Endothelial cell (in vitro differentiated cells): ENCODE measurements at regions not wholly inside any gene's neighbourhood (a gene's known extent, or its start where the extent isn't known, plus 50 kb on each side); places are given as distances from the start of the nearest gene placed in this dataset.

Source experiments
- DNase-seq: peaks from one replicate; pipeline ENCODE4 v3.0.0; 2021; ENCODE audit warnings: low spot score
- H3K27ac Mint-ChIP-seq: one replicate; pipeline ENCODE4 v1.8.0; 2021; ENCODE audit warnings: mixed read lengths, inconsistent platforms; ENCODE audit not compliant: unreplicated experiment
- H3K27me3 Mint-ChIP-seq: one replicate; pipeline ENCODE4 v1.8.0; 2021; ENCODE audit warnings: mild to moderate bottlenecking, moderate library complexity, mixed read lengths, inconsistent platforms; ENCODE audit not compliant: unreplicated experiment
- H3K36me3 Mint-ChIP-seq: one replicate; pipeline ENCODE4 v1.8.0; 2021; ENCODE audit warnings: mild to moderate bottlenecking, low read depth, mixed read lengths, inconsistent platforms; ENCODE audit not compliant: unreplicated experiment
- H3K4me1 Mint-ChIP-seq: one replicate; pipeline ENCODE4 v1.8.0; 2021; ENCODE audit warnings: mild to moderate bottlenecking, mixed read lengths, inconsistent platforms; ENCODE audit not compliant: unreplicated experiment
- H3K4me3 Mint-ChIP-seq: one replicate; pipeline ENCODE4 v1.8.0; 2021; ENCODE audit warnings: mild to moderate bottlenecking, mixed read lengths, inconsistent platforms; ENCODE audit not compliant: unreplicated experiment
- H3K9me3 Mint-ChIP-seq: one replicate; pipeline ENCODE4 v1.8.0; 2021; ENCODE audit warnings: mixed read lengths, inconsistent platforms; ENCODE audit not compliant: unreplicated experiment
- CTCF ChIP-seq: fragments of 200-600 bp; sonication (generic); IDR thresholded peaks from one replicate; pipeline ENCODE4 v1.5.0; 2021; ENCODE audit warnings: antibody characterized with exemption; ENCODE audit not compliant: unreplicated experiment

GRCh38 chrX:4484266-4484665, 770.8 kb upstream of the PRKX start:
- DNase-seq = no peak
- Mint-ChIP-seq H3K27ac (no peak overlapping the region), H3K9me3 (no peaks in the 10 kb centered on the region), H3K4me1 (no peaks in the 10 kb centered on the region), H3K4me3 (no peak overlapping the region), H3K36me3 (no peaks in the 10 kb centered on the region), H3K27me3 (no peaks in the 10 kb centered on the region)
- TF ChIP-seq CTCF = no peak

GRCh38 chrX:4451591-4451990, 738.1 kb upstream of the PRKX start:
- H3K27ac Mint-ChIP-seq = no peak overlapping the region
- H3K9me3 Mint-ChIP-seq = no peaks in the 10 kb centered on the region
- no peaks in the 10 kb centered on the region for H3K4me1 Mint-ChIP-seq
- no peak overlapping the region for H3K4me3 Mint-ChIP-seq
- no peak for TF ChIP-seq CTCF
- H3K36me3 Mint-ChIP-seq = no peaks in the 10 kb centered on the region
- no peaks in the 10 kb centered on the region for H3K27me3 Mint-ChIP-seq
- no peak for DNase-seq

DNA sequence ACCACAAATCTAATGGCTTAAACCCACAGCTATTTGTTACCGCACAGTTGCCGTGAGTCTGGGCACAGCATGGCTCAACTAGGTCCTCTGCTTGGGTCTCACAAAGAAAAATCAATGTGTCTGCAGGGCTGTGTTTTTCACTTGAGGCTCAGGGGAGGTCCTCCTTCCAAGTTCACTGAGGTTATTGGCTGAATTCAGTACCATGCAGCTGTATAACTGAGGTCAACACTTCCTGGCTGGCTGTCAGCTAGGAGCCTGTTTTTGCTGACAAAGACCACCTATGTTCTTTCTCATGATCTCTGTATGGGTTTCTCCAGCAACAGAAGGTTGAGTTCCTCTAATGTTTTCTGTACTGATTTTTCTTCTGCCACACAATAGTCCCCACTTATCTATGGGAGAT, 736.7 kb upstream of the PRKX start:
- Mint-ChIP-seq H3K4me3 (no peak overlapping the region), H3K9me3 (no peaks in the 10 kb centered on the region), H3K4me1 (no peaks in the 10 kb centered on the region), H3K27ac (no peak overlapping the region), H3K27me3 (no peaks in the 10 kb centered on the region), H3K36me3 (no peaks in the 10 kb centered on the region)
- DNase-seq = no peak
- no peak for TF ChIP-seq CTCF

DNA sequence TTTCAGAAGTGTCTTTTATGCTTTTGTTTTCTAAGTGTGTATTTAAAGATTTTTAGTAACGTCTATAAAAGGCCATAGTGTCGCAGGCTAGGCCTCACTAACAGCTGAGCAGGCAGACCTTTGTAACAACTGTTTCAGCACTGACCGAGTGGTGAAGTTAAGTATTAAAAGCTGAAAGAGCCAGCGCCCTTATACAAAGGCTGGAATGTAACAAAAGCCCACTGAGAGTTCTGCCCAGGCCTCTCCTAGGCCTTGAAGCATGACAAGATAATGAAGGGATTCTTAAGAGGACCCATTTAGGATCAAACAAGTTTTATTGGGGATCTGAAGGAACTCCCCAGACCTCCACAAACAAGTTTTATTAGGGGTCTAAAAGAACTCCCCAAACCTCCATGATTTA, 722.5 kb upstream of the PRKX start:
- no peaks in the 10 kb centered on the region for H3K4me1 Mint-ChIP-seq
- H3K4me3 Mint-ChIP-seq = no peak overlapping the region
- H3K27ac Mint-ChIP-seq = no peak overlapping the region
- H3K9me3 Mint-ChIP-seq = no peaks in the 10 kb centered on the region
- no peak for TF ChIP-seq CTCF
- no peak for DNase-seq
- no peaks in the 10 kb centered on the region for H3K36me3 Mint-ChIP-seq
- no peaks in the 10 kb centered on the region for H3K27me3 Mint-ChIP-seq

- no peak for DNase-seq
- Mint-ChIP-seq H3K36me3 (no peaks in the 10 kb centered on the region), H3K4me3 (no peak overlapping the region), H3K9me3 (no peaks in the 10 kb centered on the region), H3K27ac (no peak overlapping the region), H3K27me3 (peaks cover 3% of the 10 kb centered on the region), H3K4me1 (no peaks in the 10 kb centered on the region)
- no peak for TF ChIP-seq CTCF
Observed at GRCh38 chrX:4397471-4397870, 684.0 kb upstream of the PRKX start.
